GM19463 (cell line): ENCODE measurements at regions not wholly inside any gene's neighbourhood (a gene's known extent, or its start where the extent isn't known, plus 50 kb on each side); places are given as distances from the start of the nearest gene placed in this dataset.
"Not testable (repeated sequence)": the region's sequence is repeated elsewhere in the genome, so short reads cannot be mapped to it uniquely, and the experiment has no call there.

ENCODE experiments used
- ATAC-seq: cut with Tn5 transposase; IDR thresholded peaks from one replicate; pipeline ENCODE4 v1.9.1; 2021; ENCODE audit warnings: mild to moderate bottlenecking, moderate library complexity; ENCODE audit not compliant: unreplicated experiment

DNA sequence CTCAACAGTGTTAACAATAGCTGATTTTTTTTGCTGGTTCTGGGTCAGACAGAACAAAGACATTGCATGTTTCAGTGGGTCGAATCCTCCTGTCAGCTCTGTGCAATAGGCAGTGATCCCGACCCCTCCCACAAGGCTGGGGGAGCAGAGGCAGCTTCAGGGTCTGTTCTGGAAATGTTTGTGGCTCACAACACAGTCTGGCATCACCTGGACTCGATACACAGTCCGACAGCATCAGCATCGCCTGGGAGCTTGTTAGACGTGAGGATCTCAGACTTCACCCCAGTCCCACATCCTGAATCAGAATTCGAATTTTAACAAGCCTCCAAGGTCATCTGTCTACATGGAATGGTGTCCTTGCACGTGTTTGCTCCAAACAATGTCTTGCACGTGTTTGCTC is 384.7 kb downstream of the IRX2 start:
- no peak for ATAC-seq

DNA sequence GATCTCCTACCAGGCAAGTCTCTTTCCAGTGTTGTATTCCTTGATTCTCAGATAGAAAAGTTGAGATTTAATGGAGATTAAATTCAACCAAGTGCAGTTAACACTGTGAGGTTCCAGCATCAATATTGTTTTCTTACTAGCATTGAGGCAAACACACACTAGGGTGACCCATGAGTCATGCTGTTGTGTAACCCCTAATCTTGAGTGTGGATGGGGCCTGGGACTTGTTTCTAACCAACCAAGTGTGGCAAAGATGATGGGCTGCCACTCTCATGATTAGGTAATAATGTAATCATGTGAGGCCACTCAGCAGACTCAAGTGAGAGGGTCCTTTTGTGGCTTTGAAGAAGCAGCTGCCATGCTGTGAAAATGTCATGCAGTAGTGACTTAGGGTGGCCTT is 394.2 kb downstream of the IRX2 start:
- no peak for ATAC-seq

DNA sequence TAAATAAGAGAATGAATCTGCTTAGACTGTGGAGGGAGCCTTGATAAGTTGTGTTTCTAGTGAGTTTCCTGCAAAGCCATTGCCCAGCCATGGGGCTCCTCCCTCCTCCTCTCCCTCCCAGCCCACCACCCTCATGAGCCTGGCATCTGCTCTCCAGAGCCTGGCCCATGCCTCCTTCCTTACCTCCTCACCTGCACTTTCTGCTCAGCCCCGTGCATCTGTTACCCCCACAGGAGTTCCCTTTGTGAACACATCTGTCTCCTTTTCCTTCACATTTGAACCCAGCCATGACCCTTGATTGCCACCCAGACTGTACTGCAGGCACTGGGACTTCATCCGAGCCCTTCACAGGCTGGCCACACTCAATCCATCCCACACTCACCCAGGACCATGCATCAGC is 395.6 kb downstream of the IRX2 start:
- no peak for ATAC-seq

DNA sequence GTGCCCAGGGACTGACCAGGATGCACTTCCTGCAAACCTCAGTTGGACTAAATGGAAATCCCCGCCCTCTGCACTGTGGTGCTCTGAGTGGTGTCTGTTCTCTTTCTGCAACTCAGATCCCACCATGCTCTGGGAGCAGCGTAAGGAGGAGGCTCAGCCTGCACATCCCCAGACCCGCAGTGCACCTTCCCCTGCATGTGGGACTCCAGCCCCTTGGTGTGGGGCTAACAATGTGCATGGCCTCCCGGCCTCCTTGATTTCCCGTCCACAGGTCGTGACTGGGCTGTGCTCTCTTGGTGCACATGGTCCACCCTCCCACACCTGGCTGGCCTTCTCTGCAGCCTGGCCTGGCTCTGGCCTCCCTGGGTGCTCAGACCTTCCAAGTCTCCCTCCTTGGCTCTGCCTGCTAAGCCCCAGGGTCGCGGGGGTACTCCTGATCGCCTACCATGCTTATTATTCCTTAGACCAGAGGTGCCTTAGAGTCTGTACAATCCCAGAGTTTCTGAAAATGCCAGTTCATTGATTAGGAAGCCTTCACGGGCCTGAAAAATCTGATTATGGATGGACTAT is 397.5 kb downstream of the IRX2 start:
- ATAC-seq: no peak

DNA sequence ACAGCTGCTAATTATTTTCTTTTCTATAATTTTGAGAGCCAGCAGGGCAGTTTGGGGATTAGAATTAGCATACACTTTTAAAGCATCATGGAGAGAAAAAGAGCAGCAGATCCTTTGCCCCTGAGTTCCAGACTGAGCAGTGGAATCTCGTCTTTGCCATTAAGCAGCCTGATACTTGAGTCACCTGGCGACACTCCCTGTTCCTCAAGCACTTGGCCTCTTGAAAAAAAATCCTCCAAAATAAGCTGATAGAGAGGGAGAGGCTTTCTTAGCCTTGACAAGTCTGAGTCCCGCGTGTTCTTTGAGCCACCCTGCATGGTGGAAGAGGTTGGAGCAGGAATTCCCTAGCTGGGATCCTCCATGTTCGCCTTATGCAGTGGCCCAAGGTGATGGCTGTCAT is 398.3 kb downstream of the IRX2 start:
- no peak for ATAC-seq

DNA sequence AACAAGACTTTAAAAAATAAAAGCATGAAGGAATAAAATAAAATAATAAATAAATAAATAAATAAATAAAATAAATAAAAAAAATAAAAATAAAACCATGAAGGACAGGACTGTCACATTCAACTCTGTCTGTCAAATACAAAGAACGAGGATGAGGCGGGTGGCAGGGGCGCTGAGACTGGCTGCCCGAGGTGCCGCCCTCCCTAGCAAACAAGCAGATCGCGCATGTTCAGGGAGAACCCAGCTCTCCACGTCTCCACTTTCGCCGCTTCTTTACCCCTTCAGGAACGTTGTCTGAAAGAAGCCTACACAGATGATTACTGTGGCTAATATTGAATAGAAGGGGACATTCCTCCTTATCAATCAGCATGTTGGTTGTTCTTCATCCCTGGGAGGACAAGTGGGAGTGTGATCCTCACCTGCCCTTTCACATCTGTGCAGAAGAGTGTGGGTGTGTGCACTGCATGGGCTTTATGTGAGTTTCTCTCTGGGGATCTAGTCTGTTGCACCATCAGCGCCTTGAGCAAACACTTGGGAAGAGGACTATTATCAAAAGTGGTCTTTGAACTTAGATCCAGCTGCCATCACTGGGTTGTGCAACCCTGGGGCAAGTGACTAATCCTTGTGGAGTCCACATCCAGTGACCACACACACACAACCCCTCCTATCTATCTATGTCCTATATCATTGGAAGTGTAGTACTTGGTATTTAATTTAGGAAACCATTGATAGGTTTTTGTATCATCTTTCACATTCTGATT is 399.2 kb downstream of the IRX2 start:
- ATAC-seq: no peak

DNA sequence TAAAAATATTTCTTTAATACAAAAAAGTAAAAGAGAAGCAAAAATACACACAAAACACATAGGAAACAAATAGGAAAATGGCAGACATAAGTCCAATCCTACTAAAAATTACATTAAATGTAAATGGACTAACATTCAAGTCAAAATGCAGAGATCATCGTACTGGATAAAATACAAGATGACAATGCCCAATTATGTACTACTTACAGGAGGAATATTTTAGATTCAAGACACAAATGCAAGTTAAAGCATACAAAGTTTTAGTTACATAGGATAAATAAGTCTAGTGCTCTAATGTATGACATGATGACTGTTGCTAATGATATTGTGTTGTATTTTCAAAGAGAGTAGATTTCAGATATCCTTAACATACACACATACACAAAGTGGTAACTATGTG is 401.7 kb downstream of the IRX2 start:
- ATAC-seq: not testable (repeated sequence)

DNA sequence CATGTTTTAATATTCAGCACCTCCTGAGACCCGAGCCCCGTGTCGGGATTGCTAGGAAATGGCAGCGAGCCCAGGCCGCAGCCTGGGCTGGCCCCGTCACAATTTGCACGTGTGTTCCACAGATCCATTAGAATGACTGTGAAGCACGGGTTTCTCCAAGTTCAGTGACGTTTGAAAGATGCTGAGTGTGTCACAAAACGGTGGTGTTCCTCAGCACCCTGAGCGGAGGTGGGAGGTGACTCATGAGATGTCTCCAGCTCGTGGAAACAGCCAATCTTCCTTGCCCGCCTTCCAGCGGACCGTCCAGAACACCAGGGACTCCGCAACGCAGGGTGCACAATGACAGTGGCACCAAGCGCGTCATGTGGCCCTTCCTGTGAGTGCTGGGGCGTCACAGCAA is 412.8 kb downstream of the IRX2 start:
- no peak for ATAC-seq

DNA sequence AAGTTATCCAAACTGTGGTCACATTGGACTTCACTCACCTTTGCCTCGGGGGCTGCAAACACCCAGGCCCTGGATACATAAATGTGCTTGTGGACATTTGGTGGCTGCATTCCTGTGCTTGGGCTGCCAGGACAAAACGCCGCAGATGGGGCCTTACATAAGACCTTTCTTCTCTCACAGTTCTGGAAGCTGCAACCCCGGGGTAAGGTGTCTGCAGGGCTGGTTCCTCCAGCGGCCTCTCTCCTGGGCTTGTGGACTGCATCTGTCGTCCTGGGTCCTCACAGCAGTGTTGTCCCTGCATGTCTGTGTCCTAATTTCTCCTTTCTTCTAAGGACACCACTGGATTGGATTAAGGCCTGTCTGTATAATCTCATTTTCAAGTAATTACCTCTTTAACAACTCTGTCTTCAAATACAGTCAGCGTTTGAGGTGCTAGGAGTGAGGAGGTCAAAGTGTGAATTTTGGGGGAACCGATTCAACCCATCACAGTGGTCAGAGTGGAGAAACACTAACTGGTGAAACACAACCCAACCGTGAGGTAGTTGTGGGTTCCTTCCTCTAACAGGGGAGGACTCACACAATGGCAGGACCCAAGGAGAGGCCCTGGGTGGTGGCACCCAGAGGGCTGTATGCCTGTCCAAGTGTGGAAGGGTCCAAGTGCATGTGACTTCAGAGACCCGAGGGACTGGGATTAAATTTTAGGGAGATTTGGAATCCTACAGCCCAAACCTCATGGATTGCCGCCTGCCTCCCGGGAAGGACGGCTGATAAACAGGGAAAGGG is 415.6 kb downstream of the IRX2 start:
- no peak for ATAC-seq

DNA sequence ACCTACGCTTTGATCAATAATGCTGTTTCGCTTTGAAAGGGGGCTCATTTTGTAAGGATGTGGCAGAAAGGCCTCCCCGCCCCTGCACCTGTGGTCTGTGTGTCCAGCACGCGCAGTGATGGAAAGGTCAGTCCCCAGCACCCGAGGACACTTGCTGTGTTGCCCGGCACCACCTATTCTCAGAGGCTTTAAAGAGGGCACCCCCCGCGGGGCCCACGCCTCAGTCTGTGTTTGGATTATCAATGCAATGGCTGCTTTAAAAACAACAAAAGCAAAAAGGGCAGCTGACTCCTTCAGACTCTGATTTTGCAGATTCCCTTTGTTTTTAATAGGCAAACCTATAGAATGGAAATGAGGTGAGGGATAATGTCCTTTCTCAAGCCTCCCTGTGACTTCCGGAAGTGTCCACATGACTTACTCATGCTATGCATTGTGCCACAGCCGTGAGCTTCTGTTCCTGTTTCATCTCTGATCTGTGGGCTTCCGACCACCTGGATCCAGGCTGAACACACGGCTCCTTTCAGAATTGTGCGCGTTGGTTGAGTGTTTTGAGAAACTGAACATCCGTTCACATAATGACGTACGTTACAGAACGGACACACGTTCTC is 416.2 kb downstream of the IRX2 start:
- ATAC-seq: no peak

DNA sequence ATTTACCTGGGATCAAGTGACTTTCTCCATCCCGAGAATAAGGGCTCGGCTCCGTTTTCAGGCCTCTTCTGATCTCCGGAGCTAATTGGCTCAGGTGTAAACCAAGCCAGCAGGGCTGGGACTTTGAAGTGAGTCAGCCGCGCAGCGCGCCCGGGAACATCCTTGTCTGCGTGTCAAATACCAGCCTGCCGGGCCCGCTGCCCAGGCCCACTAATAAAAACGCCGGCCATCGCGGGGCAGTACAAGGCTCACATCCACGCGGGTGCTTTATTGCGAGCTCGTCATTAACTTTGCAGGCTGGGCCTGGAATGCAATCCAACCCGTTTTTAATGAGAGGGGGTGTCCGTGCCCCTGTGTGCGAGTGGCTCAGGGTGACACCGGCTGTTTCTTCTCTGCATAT is 416.8 kb downstream of the IRX2 start:
- no peak for ATAC-seq

DNA sequence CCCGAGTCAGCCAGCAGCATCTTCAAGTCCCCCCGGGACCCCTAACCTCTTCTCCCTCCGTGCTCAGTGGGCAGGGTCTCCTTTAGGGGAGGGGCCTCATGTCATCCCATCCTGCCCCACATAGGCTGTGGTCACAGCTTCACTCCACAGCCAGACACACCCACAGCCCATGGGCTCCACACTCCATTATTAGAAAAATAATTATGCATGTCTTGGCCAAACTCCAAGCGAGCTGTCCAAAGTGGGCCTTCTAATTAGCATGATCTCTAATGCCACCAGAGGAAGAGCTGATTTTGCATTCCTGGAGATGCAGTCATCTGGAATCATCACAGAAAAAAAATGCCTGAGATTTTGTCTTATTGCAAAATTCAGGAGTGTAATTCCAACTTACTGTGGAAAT is 418.2 kb downstream of the IRX2 start:
- no peak for ATAC-seq

DNA sequence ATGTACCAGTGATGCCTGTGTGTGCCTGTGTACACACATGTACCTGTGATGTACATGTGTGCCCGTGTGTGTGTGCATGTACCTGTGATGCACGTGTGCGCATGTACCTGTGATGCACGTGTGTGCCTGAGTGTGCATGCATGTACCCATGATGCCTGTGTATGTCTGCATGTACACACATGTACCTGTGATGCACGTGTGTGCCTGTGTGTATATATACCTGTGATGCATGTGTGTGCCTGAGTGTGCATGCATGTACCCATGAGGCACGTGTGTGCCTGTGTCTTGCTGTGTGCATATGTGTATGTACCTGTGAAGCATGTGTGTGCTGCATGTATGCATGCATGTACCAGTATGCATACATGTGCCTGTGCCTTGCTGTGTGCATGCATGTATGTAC is 419.0 kb downstream of the IRX2 start:
- ATAC-seq: no peak

DNA sequence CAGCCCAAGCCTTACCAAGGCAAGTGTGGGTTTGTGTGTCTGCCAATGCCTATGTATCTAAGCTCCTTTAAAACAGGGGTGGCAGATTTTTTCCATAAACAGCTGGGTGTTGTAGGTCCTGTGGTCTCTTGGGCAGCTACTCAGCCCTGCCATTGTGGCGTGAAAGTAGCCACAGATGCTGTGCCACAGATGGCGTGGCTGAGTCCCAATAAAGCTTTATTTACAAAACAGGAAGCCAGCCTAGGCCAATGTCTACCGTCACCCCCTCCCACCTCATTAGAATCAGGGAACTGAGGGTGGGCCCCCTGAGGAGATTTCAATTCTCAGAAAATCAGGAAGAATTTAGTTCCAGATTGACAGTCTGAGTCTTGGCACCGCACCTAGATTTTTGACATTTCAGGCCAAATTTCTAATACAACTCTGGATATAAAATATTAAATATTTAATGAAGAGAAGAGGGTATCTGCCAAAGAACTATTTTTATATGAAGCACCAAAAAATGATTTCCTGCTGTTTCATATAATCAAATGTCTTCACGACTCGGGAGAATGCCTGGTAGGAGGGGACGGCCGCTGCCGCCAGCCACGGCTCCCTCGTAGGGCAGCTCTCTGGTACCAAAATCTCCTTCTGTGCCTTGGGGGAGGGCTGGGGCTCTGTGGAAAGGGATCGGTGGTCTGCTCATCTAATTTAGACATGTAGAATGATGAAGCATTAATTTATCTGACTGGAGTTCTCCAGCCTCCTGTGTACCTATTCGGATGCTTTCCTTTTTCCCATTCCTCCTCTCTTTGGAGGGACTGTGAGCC is 420.9 kb downstream of the IRX2 start:
- ATAC-seq: no peak

DNA sequence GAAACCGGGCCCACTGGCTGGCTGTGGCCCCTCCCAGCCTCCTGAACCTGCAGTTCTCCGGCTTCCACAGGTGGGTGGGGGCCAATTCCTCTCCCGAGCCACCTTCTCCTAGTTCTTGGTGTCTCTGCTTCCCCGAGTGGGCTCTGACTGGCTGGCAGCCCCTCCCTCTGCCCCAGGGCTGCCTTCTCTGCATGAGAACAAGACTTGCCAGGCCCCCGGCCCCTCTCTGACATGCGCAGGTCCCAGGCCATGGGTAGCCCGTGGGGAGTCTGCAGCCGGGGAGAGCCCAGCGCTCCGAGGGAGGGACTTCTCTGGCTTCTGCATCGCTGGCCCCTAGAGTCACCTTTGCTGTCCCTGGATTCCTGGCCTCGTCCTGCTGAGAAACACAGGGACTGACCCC is 421.7 kb downstream of the IRX2 start:
- ATAC-seq: no peak

DNA sequence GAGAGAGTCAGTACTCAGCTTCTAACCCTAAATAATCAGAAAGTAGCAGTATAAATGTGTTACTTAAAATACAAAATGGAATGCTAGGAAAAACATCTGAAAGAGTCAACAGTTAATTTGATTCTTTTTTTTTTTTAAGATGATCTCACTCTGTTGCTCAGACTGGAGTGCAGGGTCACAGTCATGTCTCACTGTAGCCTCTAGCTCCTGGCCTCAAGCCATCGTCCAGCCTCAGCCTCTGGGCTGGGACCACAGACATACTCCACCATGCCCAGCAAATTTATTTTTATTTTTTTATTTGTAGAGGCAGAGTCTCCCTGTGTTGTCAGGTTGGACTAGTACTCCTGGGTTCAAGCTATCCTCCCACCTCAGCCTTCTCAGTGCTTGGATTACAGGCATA is 424.9 kb downstream of the IRX2 start:
- no peak for ATAC-seq

DNA sequence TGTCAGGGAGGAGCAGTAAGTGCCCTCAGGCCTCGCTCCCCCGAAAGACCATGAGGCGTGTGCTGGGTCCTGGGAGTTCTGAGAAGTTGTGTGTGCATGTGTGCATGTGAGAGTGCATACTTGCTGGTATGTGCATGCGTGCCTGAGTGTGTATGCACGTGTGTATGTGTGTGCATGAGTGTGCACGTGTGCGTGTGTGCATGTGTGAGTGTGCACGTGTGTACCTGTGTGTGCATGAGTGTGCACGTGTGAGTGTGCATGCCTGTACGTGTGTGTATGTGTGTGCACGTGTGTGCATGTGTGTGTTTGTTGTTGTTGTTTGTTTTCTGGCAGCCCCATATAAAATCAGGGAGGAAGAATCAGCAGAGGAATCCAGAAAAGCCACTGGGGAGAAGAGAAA is 426.7 kb downstream of the IRX2 start:
- no peak for ATAC-seq

DNA sequence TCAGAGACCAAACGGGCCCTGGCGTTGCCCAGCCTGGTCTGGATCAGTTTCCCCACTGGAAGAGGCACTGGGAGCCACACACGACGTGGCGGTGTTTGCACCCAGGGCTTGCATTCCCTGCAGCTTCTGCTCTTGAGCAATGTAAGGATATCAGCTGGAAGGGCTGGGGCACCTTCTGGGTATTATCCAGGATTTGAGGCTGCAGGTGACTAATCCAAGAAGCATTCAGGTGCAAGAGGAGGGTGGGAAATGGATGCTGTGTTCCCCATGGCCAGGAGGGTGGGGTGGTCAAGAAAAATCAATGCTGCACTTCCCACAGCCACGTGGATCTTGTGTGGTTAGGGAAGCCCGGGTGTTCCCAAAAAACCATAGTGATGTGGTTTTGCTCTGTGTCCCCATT is 430.9 kb downstream of the IRX2 start:
- no peak for ATAC-seq

DNA sequence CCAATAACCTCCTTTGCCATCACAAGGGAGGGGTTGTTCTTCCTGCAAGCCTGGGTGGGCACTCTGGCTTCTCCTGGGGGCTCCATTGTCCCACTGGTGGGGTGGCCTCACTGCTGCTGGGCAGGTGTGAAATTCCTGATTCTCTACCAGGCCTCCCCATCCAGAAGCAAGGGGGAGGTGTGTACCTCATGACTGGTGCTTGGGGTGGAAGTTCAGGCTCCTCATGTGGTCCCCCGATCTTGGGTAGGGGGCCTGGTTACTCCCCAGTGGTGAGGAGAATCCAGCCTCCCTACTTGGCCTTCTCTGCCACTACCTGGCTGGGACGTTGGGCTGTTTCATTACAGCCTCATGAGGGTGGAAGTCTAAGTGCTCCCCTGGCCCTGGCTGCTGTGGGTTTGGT is 433.9 kb downstream of the IRX2 start:
- no peak for ATAC-seq

DNA sequence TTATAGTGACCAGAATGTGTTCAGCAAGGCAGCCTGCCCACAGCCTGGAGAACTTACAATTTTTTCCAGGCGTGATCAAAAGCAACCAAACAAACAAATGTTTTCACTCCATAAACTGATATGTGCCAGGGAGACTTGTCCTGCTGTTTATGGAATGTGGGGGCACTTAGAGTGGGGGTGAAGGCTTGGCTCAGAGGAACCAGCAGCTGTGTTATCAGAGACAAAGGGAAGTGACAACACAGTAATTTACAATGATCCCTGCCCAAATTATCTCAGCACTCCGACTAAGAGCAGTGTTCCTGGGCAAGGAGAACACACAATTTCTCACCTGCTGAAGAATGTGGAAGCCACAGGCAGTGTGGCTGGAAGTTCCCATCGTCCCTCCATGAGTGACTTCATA is 429.1 kb upstream of the IRX4 start:
- ATAC-seq: no peak

DNA sequence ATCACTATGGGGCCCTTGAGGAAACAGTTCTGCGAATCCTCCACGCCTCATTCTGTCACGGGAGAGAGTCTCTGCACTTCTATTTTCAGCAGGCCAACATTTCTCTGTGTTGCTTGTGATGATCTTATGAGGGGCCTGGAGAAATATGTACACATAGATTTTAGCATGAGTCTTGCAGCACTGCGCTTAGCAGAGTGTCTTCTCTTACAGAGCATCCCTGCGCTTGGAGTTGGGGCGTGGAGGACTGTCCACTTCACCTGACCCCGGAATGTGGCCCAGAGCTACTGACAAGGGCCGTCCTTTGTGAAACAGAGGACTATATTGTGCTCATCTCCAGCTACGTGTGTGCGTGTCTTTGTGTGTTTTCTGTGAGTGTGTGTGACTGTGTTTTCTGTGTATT is 428.2 kb upstream of the IRX4 start:
- no peak for ATAC-seq
